A549 (cell line): ENCODE measurements at regions not wholly inside any gene's neighbourhood (a gene's known extent, or its start where the extent isn't known, plus 50 kb on each side); places are given as distances from the start of the nearest gene placed in this dataset.

Experiments
- CHD2 ChIP-seq: fragments of 150-350 bp; IDR thresholded peaks from 2 replicates; pipeline ENCODE4 v1.6.1; 2014; ENCODE audit warnings: low read length; ENCODE audit not compliant: partially characterized antibody
- CTCF ChIP-seq: fragments of >200 bp; sonication (Bioruptor Twin); formaldehyde crosslinking; IDR thresholded peaks from 3 replicates; pipeline ENCODE4 v1.5.1; 2016
- EP300 ChIP-seq, 2 experiments: fragments of >200 bp; sonication (Bioruptor Twin); formaldehyde crosslinking; IDR thresholded peaks; 2 replicates in 1 of 2; 3 replicates in 1 of 2; pipeline ENCODE4 v1.6.1; 2016 to 2017
- ESRRA ChIP-seq: fragments of 150-350 bp; IDR thresholded peaks from 2 replicates; pipeline ENCODE4 v1.6.1; 2014; ENCODE audit warnings: mild to moderate bottlenecking, low read length, borderline replicate concordance
- JUNB ChIP-seq: fragments of >200 bp; sonication (Bioruptor Twin); formaldehyde crosslinking; IDR thresholded peaks from 2 replicates; pipeline ENCODE4 v1.6.1; 2016
- POLR2A ChIP-seq: IDR thresholded peaks from 2 replicates; pipeline ENCODE4 v1.6.1; 2012; ENCODE audit warnings: mild to moderate bottlenecking, low read length
- POLR2AphosphoS2 ChIP-seq: conservative IDR thresholded peaks from 2 replicates; pipeline ENCODE4 v1.6.1; 2012; ENCODE audit warnings: low read length, improper control_type of control experiment, inconsistent platforms

- TF ChIP-seq POLR2AphosphoS2, result no peak
- no peak for TF ChIP-seq EP300 (IDR thresholded peaks at IDR 0.05)
- TF ChIP-seq CTCF, result no peak
- no peak for TF ChIP-seq CHD2
- no peak for TF ChIP-seq JUNB
- TF ChIP-seq POLR2A, result no peak
- no peak for TF ChIP-seq ESRRA
Measured at GRCh38 chr10:11683529-11684320, 58.5 kb upstream of the ECHDC3 start.
